ENCODE measurements at regions not wholly inside any gene's neighbourhood (a gene's known extent, or its start where the extent isn't known, plus 50 kb on each side); places are given as distances from the start of the nearest gene placed in this dataset.

- TF ChIP-seq, protein P1, sequence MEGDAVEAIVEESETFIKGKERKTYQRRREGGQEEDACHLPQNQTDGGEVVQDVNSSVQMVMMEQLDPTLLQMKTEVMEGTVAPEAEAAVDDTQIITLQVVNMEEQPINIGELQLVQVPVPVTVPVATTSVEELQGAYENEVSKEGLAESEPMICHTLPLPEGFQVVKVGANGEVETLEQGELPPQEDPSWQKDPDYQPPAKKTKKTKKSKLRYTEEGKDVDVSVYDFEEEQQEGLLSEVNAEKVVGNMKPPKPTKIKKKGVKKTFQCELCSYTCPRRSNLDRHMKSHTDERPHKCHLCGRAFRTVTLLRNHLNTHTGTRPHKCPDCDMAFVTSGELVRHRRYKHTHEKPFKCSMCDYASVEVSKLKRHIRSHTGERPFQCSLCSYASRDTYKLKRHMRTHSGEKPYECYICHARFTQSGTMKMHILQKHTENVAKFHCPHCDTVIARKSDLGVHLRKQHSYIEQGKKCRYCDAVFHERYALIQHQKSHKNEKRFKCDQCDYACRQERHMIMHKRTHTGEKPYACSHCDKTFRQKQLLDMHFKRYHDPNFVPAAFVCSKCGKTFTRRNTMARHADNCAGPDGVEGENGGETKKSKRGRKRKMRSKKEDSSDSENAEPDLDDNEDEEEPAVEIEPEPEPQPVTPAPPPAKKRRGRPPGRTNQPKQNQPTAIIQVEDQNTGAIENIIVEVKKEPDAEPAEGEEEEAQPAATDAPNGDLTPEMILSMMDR (IDR thresholded peaks at IDR 0.05) = no peak
- no peak for TF ChIP-seq POLR2AphosphoS5 (IDR thresholded peaks at IDR 0.05; ENCODE audit: low read depth, low read length)
These were observed 78.0 kb upstream of the TMEM33 start for GRCh38 chr4:41857226-41857641.

All from Panc1 (cell line).